GM13976 (cell line): ENCODE measurements at regions not wholly inside any gene's neighbourhood (a gene's known extent, or its start where the extent isn't known, plus 50 kb on each side); places are given as distances from the start of the nearest gene placed in this dataset.

ENCODE experiments used
- DNase-seq: peaks from one replicate; pipeline ENCODE4 v3.0.0; 2012; ENCODE audit warnings: low spot score
- in situ Hi-C: fragments of 300-500 bp; cut with MboI; formaldehyde crosslinking; loops from one replicate; pipeline ENCODE4 v1.12.0; 2022; ENCODE audit warnings: low sequenced_read_pairs, mixed read lengths, inconsistent platforms; ENCODE audit not compliant: unreplicated experiment
- TF ChIP-seq, protein P1 (sequence below): IDR thresholded peaks from 2 replicates; pipeline ENCODE4 v1.5.1; 2012; ENCODE audit warnings: borderline replicate concordance, mild to moderate bottlenecking; ENCODE audit not compliant: insufficient read depth; ENCODE audit errors: extremely low read depth, missing control alignments, control extremely low read depth

DNA sequence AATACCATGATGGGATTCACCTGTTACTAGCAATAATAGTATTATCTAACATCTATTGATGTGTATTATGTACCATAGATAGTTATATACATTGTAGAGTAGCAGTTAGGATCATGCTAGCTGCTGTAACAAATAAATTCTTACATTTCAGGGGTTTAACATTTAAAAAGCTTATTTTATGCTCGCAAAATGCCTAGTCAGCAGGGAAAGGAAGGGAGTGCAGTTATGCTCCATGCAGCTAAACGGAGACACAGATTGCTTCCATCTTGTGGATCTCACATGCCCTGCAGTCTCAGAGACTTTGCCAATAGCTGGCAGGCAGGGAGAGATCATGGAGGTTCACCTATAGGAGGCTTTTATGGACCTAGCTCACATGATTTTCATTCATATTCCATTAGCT lies 364.1 kb downstream of the TOX3 start:
- in situ Hi-C loops: loop anchor here (25.0 kb wide), 2 partner anchors 729 to 829 kb away; no protein-coding TSS in a partner anchor
- TF ChIP-seq, protein P1, sequence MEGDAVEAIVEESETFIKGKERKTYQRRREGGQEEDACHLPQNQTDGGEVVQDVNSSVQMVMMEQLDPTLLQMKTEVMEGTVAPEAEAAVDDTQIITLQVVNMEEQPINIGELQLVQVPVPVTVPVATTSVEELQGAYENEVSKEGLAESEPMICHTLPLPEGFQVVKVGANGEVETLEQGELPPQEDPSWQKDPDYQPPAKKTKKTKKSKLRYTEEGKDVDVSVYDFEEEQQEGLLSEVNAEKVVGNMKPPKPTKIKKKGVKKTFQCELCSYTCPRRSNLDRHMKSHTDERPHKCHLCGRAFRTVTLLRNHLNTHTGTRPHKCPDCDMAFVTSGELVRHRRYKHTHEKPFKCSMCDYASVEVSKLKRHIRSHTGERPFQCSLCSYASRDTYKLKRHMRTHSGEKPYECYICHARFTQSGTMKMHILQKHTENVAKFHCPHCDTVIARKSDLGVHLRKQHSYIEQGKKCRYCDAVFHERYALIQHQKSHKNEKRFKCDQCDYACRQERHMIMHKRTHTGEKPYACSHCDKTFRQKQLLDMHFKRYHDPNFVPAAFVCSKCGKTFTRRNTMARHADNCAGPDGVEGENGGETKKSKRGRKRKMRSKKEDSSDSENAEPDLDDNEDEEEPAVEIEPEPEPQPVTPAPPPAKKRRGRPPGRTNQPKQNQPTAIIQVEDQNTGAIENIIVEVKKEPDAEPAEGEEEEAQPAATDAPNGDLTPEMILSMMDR: no peak

DNA sequence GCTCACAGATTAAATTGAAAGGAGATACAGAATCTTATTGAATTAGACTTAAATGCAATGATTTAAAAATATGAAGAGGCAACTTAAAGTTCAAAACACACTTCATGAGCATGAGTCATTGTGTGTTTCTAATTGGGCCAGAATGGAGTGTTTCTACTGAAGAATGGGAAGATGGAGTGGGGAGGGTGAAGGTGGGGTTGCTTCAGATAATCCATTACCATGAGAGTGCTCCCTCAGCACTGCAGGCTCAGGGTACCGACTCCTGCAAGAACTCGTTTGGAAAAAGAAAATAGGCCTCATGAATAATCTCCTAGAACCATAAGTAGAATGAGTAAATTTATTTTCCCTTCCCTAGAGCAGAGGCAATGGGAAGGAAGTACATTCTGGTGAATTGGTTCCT lies 372.8 kb downstream of the TOX3 start:
- in situ Hi-C loops: no loop called here
- TF ChIP-seq, protein P1: no peak

More for the DNA sequence above, 364.1 kb downstream of the TOX3 start:
- DNase-seq: no peak

DNA sequence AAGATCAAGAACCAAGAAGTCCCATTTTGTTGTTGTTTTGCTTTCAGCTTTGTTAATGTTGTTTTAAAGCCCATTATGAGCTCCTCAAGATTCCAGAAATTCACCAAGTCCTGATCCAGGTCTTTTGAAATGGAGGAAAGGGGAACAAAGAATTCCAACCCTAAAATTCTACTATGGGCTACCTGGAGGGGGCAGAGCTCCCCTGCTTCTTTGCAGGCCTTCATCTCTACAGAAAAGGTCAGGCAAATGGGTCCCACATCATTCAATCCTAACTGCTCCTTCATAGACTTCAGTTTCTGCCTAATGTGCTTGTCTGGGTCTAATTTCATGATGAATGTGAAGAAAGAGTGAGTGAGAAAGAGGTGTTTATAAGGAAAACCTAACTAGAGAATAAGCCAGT lies 375.5 kb downstream of the TOX3 start:
- in situ Hi-C loops: no loop called here
- TF ChIP-seq, protein P1: no peak
- DNase-seq: no peak

More for the DNA sequence above, 372.8 kb downstream of the TOX3 start:
- no peak for DNase-seq

DNA sequence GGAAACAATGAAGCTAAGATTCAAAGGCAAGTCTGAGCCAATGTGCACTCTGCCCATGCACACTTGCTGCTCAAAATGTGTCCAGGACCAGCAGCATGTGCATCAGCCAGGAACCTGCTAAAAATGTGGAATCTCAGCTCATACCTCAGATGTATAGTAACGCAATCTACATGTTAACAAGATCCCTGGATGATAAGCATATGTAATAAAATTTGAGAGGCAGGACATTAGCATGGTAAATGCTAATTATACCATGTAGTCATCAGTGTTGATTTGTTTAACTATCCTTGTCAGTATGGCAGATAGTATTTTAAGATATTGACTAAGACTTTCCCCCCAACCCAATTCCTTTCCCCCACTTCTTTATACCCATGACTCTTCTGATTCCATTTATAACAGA lies 379.6 kb downstream of the TOX3 start:
- in situ Hi-C loops: no loop called here

DNA sequence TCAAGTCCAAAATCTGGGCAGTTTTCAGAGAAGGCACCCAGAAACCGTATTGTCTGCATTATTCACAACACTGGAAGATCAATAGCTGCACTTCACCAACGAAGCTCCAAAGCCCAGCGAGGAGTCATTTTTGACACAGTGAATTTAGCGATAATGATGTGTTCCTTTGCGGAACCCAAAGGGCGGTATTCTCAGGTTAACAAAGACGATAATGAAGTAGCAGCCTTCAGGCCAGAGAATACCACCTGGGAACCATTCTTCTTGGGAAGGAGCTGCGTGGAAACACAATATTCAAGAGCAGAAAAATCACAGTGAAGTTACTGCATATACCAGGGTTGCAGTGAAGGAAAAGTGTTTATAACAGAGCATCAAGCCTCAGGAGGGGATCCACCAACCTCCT lies 381.0 kb downstream of the TOX3 start:
- TF ChIP-seq, protein P1: no peak
- in situ Hi-C loops: no loop called here
- DNase-seq: no peak

More for the DNA sequence above, 379.6 kb downstream of the TOX3 start:
- TF ChIP-seq, protein P1: no peak
- no peak for DNase-seq

DNA sequence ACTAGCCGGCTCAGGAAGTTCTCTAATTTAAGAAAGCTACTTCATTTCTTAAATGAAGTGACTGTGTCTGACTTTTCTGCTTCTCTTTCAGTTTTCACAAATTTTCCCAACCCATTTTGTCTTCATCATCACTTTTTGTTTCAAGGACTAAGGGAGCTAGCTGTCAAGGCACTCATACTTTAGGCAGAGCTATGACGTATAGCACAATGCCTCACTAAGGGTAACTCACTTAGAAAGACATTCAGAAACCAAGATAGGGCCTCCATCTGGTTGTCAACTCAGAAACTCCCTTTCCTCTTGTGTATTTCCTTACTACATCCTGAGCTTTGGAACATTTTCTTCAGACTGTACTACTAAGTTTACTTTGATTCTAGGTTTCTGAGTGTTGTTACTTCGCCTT lies 397.9 kb downstream of the TOX3 start:
- DNase-seq: no peak
- TF ChIP-seq, protein P1: no peak
- in situ Hi-C loops: no loop called here

DNA sequence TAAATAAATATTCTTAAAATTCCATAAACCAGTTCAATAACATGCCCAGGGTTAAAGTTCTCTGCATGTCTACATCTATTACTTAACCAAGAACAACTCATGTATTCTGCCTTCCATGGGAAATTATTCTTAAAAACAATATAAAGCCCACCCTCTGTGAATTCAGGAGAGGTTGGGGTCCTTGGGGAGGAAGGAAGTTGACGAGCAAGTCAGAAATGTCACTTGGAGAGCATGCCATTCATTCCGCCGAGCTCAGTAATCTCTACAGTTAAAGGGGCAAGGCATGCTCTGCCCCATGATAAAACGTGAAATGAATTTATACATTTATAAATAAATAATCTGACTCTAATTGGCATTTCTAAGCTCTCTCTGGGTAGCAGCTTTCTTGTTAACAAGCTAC lies 405.1 kb downstream of the TOX3 start:
- no peak for DNase-seq
- in situ Hi-C loops: no loop called here
- TF ChIP-seq, protein P1: no peak
